ENCODE measurements at regions not wholly inside any gene's neighbourhood (a gene's known extent, or its start where the extent isn't known, plus 50 kb on each side); places are given as distances from the start of the nearest gene placed in this dataset.
A peak's percentile ranks its signal among the peaks of the same experiment; 100 is the strongest.
"Not testable (repeated sequence)": the region's sequence is repeated elsewhere in the genome, so short reads cannot be mapped to it uniquely, and the experiment has no call there.

- DNase-seq (ENCODE audit: low read depth in 2 of 2) = no peak
These were observed 52.3 kb downstream of the MRPL57 start for GRCh38 chr13:21228738-21229137.

GRCh38 chr13:21229241-21230024 lies 53.0 kb downstream of the MRPL57 start:
- DNase-seq (ENCODE audit: low read depth in 2 of 2) = no peak

GRCh38 chr13:21230516-21230915 lies 54.1 kb downstream of the MRPL57 start:
- DNase-seq (ENCODE audit: low read depth in 2 of 2) = no peak

GRCh38 chr13:21231426-21231940 lies 55.0 kb downstream of the MRPL57 start:
- DNase-seq (ENCODE audit: low read depth in 2 of 2) = no peak

- DNase-seq (ENCODE audit: low read depth in 2 of 2) = peak; percentile 33 to 39
These were observed 55.7 kb downstream of the MRPL57 start for GRCh38 chr13:21232196-21232595.

- DNase-seq (ENCODE audit: low read depth in 2 of 2) = no peak
These were observed 56.1 kb downstream of the MRPL57 start for GRCh38 chr13:21232599-21232998.

GRCh38 chr13:21233086-21233485 lies 56.6 kb downstream of the MRPL57 start:
- DNase-seq (ENCODE audit: low read depth in 2 of 2) = no peak

- DNase-seq (ENCODE audit: low read depth in 2 of 2) = no peak
These were observed 58.1 kb downstream of the MRPL57 start for GRCh38 chr13:21234526-21234925.

GRCh38 chr13:21235174-21235573 lies 58.7 kb downstream of the MRPL57 start:
- DNase-seq (ENCODE audit: low read depth in 2 of 2) = no peak

GRCh38 chr13:21237081-21237480 lies 60.6 kb downstream of the MRPL57 start:
- no peak for DNase-seq (ENCODE audit: low read depth in 2 of 2)

- no peak for DNase-seq (ENCODE audit: low read depth in 2 of 2)
These were observed 61.8 kb downstream of the MRPL57 start for GRCh38 chr13:21238267-21238666.

- DNase-seq (ENCODE audit: low read depth in 2 of 2) = peak; percentile 40 to 51
These were observed 64.1 kb downstream of the MRPL57 start for GRCh38 chr13:21240586-21240985.

GRCh38 chr13:21242236-21242635 lies 65.8 kb downstream of the MRPL57 start:
- no peak for DNase-seq (ENCODE audit: low read depth in 2 of 2)

- no peak for DNase-seq (ENCODE audit: low read depth in 2 of 2)
These were observed 66.8 kb downstream of the MRPL57 start for GRCh38 chr13:21243045-21243897.

GRCh38 chr13:21243898-21244184 lies 67.4 kb downstream of the MRPL57 start:
- not testable (repeated sequence) for DNase-seq (ENCODE audit: low read depth in 2 of 2)

- no peak for DNase-seq (ENCODE audit: low read depth in 2 of 2)
These were observed 70.4 kb downstream of the MRPL57 start for GRCh38 chr13:21246761-21247452.

- no peak for DNase-seq (ENCODE audit: low read depth in 2 of 2)
These were observed 79.9 kb downstream of the MRPL57 start for GRCh38 chr13:21256351-21256761.

- no peak for DNase-seq (ENCODE audit: low read depth in 2 of 2)
These were observed 80.4 kb downstream of the MRPL57 start for GRCh38 chr13:21256891-21257290.

GRCh38 chr13:21259571-21260455 lies 83.4 kb downstream of the MRPL57 start:
- no peak for DNase-seq (ENCODE audit: low read depth in 2 of 2)

- not testable (repeated sequence) for DNase-seq (ENCODE audit: low read depth in 2 of 2)
These were observed 84.3 kb downstream of the MRPL57 start for GRCh38 chr13:21260561-21261290.
